Gastroesophageal sphincter (tissue), 4 donors: ENCODE measurements at regions not wholly inside any gene's neighbourhood (a gene's known extent, or its start where the extent isn't known, plus 50 kb on each side); places are given as distances from the start of the nearest gene placed in this dataset.

Source experiments
- ATAC-seq: fragments of 150-250 bp; one replicate; pipeline ENCODE4 v1.9.1; 2016; ENCODE audit warnings: mild to moderate bottlenecking, moderate library complexity
- H3K27ac ChIP-seq, 4 donors: fragments of 200-600 bp; sonication (generic) in 3 of 4; 1 replicate in 3 of 4; 2 replicates in 1 of 4; pipeline ENCODE4 v1.5.1; 2016 to 2019
- H3K27me3 ChIP-seq: fragments of 200-600 bp; sonication (generic); one replicate; pipeline ENCODE4 v1.5.1; 2019
- H3K36me3 ChIP-seq, 2 donors: fragments of 200-600 bp; sonication (generic); one replicate each; pipeline ENCODE4 v1.5.1; 2019; ENCODE audit warnings: control low read depth in 1 of 2
- H3K4me1 ChIP-seq, 3 donors: fragments of 200-600 bp; sonication (generic); 1 replicate in 2 of 3; 2 replicates in 1 of 3; pipeline ENCODE4 v1.5.1; 2016 to 2019; ENCODE audit warnings: control low read depth in 2 of 3
- H3K4me3 ChIP-seq, 2 donors: fragments of 200-600 bp; sonication (generic); one replicate each; pipeline ENCODE4 v1.5.1; 2019; ENCODE audit warnings: mild to moderate bottlenecking in 1 of 2, moderate library complexity in 1 of 2
- H3K9me3 ChIP-seq, 3 donors: fragments of 200-600 bp; sonication (generic); one replicate each; pipeline ENCODE4 v1.5.1; 2017 to 2019; ENCODE audit warnings: control low read depth in 2 of 3
- CTCF ChIP-seq, 4 experiments: fragments of 200-600 bp in 2 of 4; fragments of 450-650 bp in 2 of 4; sonication (generic) in 1 of 4; IDR thresholded peaks; one replicate each; pipeline ENCODE4 v1.5.1; 2017 to 2019; ENCODE audit warnings: antibody characterized with exemption in 4 of 4, mild to moderate bottlenecking in 2 of 4, moderate library complexity in 2 of 4
- EP300 ChIP-seq: sonication (generic); formaldehyde crosslinking; IDR thresholded peaks from one replicate; pipeline ENCODE4 v1.6.1; 2017; ENCODE audit warnings: antibody characterized with exemption, mild to moderate bottlenecking
- POLR2A ChIP-seq, 2 donors: fragments of 450-650 bp; IDR thresholded peaks; one replicate each; pipeline ENCODE4 v1.6.1; 2017; ENCODE audit warnings: antibody characterized with exemption in 2 of 2, mild to moderate bottlenecking in 2 of 2, moderate library complexity in 1 of 2
- POLR2AphosphoS5 ChIP-seq: sonication (generic); formaldehyde crosslinking; IDR thresholded peaks from one replicate; pipeline ENCODE4 v1.6.1; 2017; ENCODE audit warnings: antibody characterized with exemption
- WGBS, 2 donors: methylation state at CpG; one replicate each; pipeline ENCODE4 v1.1.5; 2018; ENCODE audit warnings: low coverage in 1 of 2; 5-methylcytosine and 5-hydroxymethylcytosine counted together

- WGBS, 2 donors, result 76 to 86% methylated on average over 2 of the region's 2 CpGs
- Histone ChIP-seq H3K9me3 (no peaks in the 10 kb centered on the region), H3K27me3 (peaks cover 11% of the 10 kb centered on the region), H3K27ac (no peak overlapping the region), H3K36me3 (no peaks in the 10 kb centered on the region), H3K4me3 (no peak overlapping the region), H3K4me1 (no peaks in the 10 kb centered on the region)
- no peak for ATAC-seq
- TF ChIP-seq POLR2A (IDR thresholded peaks at IDR 0.05) (no peak), CTCF (IDR thresholded peaks at IDR 0.05) (no peak), POLR2AphosphoS5 (no peak), EP300 (no peak)
Observed at GRCh38 chr17:70230850-70231640, 61.7 kb downstream of the KCNJ2 start.

- H3K27ac ChIP-seq, result no peak overlapping the region
- H3K9me3 ChIP-seq, result no peaks in the 10 kb centered on the region
- peaks cover 11% of the 10 kb centered on the region for H3K27me3 ChIP-seq
- ATAC-seq, result no peak
- no peak for TF ChIP-seq EP300
- no peak for TF ChIP-seq CTCF (IDR thresholded peaks at IDR 0.05)
- TF ChIP-seq POLR2A (IDR thresholded peaks at IDR 0.05), result no peak
- no peak for TF ChIP-seq POLR2AphosphoS5
- H3K4me3 ChIP-seq, result no peak overlapping the region
- 63 to 86% methylated on average over 2 of the region's 2 CpGs for WGBS, 2 donors
- no peaks in the 10 kb centered on the region for H3K4me1 ChIP-seq
- no peaks in the 10 kb centered on the region for H3K36me3 ChIP-seq
Observed at GRCh38 chr17:70232466-70232865, 63.1 kb downstream of the KCNJ2 start.

DNA sequence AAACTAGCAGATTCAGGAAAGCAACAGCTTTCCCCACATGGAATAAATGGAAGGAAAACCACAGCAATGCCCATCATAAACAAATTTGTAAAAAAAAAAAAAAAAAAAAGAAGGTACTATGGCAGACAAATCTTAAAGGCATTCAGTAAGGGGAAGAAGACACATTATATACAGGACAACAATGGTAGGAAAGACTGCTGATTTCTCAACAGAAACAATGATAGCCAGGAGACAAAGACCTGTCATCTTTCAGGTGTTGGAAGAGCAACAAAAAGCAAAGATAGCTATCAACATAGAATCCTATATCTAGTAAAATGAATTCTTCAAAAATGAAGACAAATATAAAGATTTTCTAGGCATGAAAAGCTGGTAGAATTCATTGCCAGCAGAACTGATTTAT, 65.9 kb downstream of the KCNJ2 start:
- Histone ChIP-seq H3K4me1 (no peaks in the 10 kb centered on the region), H3K36me3 (no peaks in the 10 kb centered on the region), H3K4me3 (no peak overlapping the region), H3K9me3 (no peaks in the 10 kb centered on the region), H3K27me3 (peaks cover 11% of the 10 kb centered on the region), H3K27ac (no peak overlapping the region)
- TF ChIP-seq POLR2AphosphoS5 (no peak), CTCF (IDR thresholded peaks at IDR 0.05) (no peak), POLR2A (IDR thresholded peaks at IDR 0.05) (no peak), EP300 (no peak)
- no peak for ATAC-seq

GRCh38 chr17:70238228-70238627, 68.9 kb downstream of the KCNJ2 start:
- TF ChIP-seq POLR2AphosphoS5 (no peak), CTCF (IDR thresholded peaks at IDR 0.05) (no peak), POLR2A (IDR thresholded peaks at IDR 0.05) (no peak), EP300 (no peak)
- no peak overlapping the region for H3K4me3 ChIP-seq
- WGBS, 2 donors, result 100% methylated on average over 2 of the region's 2 CpGs
- no peaks in the 10 kb centered on the region for H3K9me3 ChIP-seq
- no peaks in the 10 kb centered on the region for H3K27me3 ChIP-seq
- no peaks in the 10 kb centered on the region for H3K36me3 ChIP-seq
- H3K27ac ChIP-seq, result no peak overlapping the region
- no peaks in the 10 kb centered on the region for H3K4me1 ChIP-seq
- ATAC-seq, result no peak

- H3K36me3 ChIP-seq, result no peaks in the 10 kb centered on the region
- ATAC-seq, result no peak
- H3K27ac ChIP-seq, result no peak overlapping the region
- H3K27me3 ChIP-seq, result no peaks in the 10 kb centered on the region
- TF ChIP-seq EP300 (no peak), POLR2AphosphoS5 (no peak), POLR2A (IDR thresholded peaks at IDR 0.05) (no peak), CTCF (IDR thresholded peaks at IDR 0.05) (no peak)
- H3K4me3 ChIP-seq, result no peak overlapping the region
- H3K9me3 ChIP-seq, result no peaks in the 10 kb centered on the region
- H3K4me1 ChIP-seq, result no peaks in the 10 kb centered on the region
- WGBS, 2 donors, result 37 to 59% methylated on average over 4 of the region's 4 CpGs
Observed at GRCh38 chr17:70238646-70239045, 69.3 kb downstream of the KCNJ2 start.
